Endothelial cell of umbilical vein (primary cell): ENCODE measurements at regions not wholly inside any gene's neighbourhood (a gene's known extent, or its start where the extent isn't known, plus 50 kb on each side); places are given as distances from the start of the nearest gene placed in this dataset.

Source experiments
- BruUV-seq: library from RNA; stranded (reverse); fragments of 400-500 nt; replicated peaks from 2 replicates; lab custom pipeline; 2021; lab: Mats Ljungman, UMichigan
- CTCF ChIA-PET: fragments of 300-600, 350-600 bp; sonication (Branson Sonifier 250); formaldehyde crosslinking; loops from one replicate; lab custom pipeline; 2021; ENCODE audit warnings: antibody characterized with exemption, inconsistent platforms; lab: Charles Lee
- POLR2A ChIA-PET: fragments of 300-600, 350-600 bp; sonication (Branson Sonifier 250); formaldehyde crosslinking; loops from one replicate; lab custom pipeline; 2021; ENCODE audit warnings: antibody characterized with exemption, inconsistent platforms; lab: Charles Lee
- DNase-seq: peaks from one replicate; pipeline ENCODE4 v3.0.0-alpha.2; 2011; ENCODE audit warnings: low read depth, low spot score
- FAIRE-seq: peaks from 2 replicates; lab custom pipeline; 2011; peaks lifted over from hg19 to GRCh38; lab: Jason Lieb, UNC
- H2AFZ ChIP-seq: 2 replicates; pipeline ENCODE4 v1.6.0; 2012; ENCODE audit warnings: low read depth, low read length, control low read depth, inconsistent platforms
- H3K27ac ChIP-seq: 2 replicates; pipeline ENCODE4 v1.5.1; 2011; ENCODE audit warnings: low read depth, mild to moderate bottlenecking, control low read depth, low read length, moderate library complexity; ENCODE audit not compliant: insufficient read depth
- H3K27me3 ChIP-seq, 2 experiments: 2 replicates each; pipeline versions ENCODE4 v1.6.0 to v1.6.1; 2011; ENCODE audit warnings: low read length in 2 of 2, mixed read lengths in 1 of 2; ENCODE audit not compliant: control insufficient read depth in 2 of 2, insufficient read depth in 2 of 2
- H3K36me3 ChIP-seq, 2 experiments: 2 replicates in 1 of 2; 3 replicates in 1 of 2; pipeline ENCODE4 v1.5.1; 2011; ENCODE audit warnings: low read length in 2 of 2, mild to moderate bottlenecking in 1 of 2, moderate library complexity in 1 of 2; ENCODE audit not compliant: control insufficient read depth in 2 of 2, insufficient read depth in 2 of 2; ENCODE audit errors: extremely low read depth in 1 of 2
- H3K4me1 ChIP-seq: 3 replicates; pipeline ENCODE4 v1.5.1; 2011; ENCODE audit warnings: mild to moderate bottlenecking, low read length; ENCODE audit not compliant: control insufficient read depth, insufficient read depth; ENCODE audit errors: extremely low read depth
- H3K4me2 ChIP-seq: 2 replicates; pipeline ENCODE4 v1.6.1; 2011; ENCODE audit warnings: low read length, control low read depth, mixed read lengths; ENCODE audit not compliant: insufficient read depth
- H3K4me3 ChIP-seq, 3 experiments: fragments of 200-600 bp in 1 of 3; sonication (generic), shearing (Covaris generic) in 1 of 3; replicated peaks in 1 of 3; 2 replicates each; pipeline ENCODE4 v1.5.1; 2011 to 2016; ENCODE audit warnings: control low read depth in 3 of 3, low read length in 3 of 3, mild to moderate bottlenecking in 2 of 3, inconsistent platforms in 1 of 3, low read depth in 1 of 3, moderate library complexity in 1 of 3; ENCODE audit not compliant: insufficient read depth in 1 of 3
- H3K79me2 ChIP-seq: 2 replicates; pipeline ENCODE4 v1.6.0; 2012; ENCODE audit warnings: low read length, inconsistent platforms; ENCODE audit not compliant: control insufficient read depth, insufficient read depth
- H3K9ac ChIP-seq: replicated peaks from 2 replicates; pipeline ENCODE3; 2011; ENCODE audit warnings: low read length, control low read depth; ENCODE audit not compliant: insufficient read depth; ENCODE audit errors: extremely low read depth
- H3K9me1 ChIP-seq: replicated peaks from 3 replicates; pipeline ENCODE4 v1.6.0; 2011; ENCODE audit warnings: mild to moderate bottlenecking, low read length; ENCODE audit not compliant: control insufficient read depth, insufficient read depth; ENCODE audit errors: extremely low read depth
- H3K9me3 ChIP-seq: replicated peaks from 2 replicates; pipeline ENCODE4 v1.5.1; 2012; ENCODE audit warnings: low read length, inconsistent platforms; ENCODE audit not compliant: control insufficient read depth, insufficient read depth
- H4K20me1 ChIP-seq: replicated peaks from 2 replicates; pipeline ENCODE3; 2011; ENCODE audit warnings: mild to moderate bottlenecking, low read length; ENCODE audit not compliant: control insufficient read depth, insufficient read depth; ENCODE audit errors: extremely low read depth
- EZH2 ChIP-seq: IDR thresholded peaks from 2 replicates; pipeline ENCODE4 v1.6.1; 2012; ENCODE audit warnings: borderline replicate concordance, low read depth, mild to moderate bottlenecking, moderate library complexity, low read length, inconsistent platforms; ENCODE audit not compliant: severe bottlenecking
- FOS ChIP-seq: IDR thresholded peaks from 2 replicates; pipeline ENCODE4 v1.6.1; 2011; ENCODE audit warnings: mild to moderate bottlenecking, low read length, moderate library complexity, borderline replicate concordance; ENCODE audit not compliant: insufficient read depth
- GATA2 ChIP-seq: IDR thresholded peaks from 2 replicates; pipeline ENCODE4 v1.7.0; 2011; ENCODE audit warnings: low read depth, mild to moderate bottlenecking, moderate library complexity, mixed read lengths, low read length; ENCODE audit not compliant: insufficient read length, insufficient read depth
- JUN ChIP-seq: IDR thresholded peaks from 2 replicates; pipeline ENCODE4 v1.6.1; 2011; ENCODE audit warnings: borderline replicate concordance, low read depth; ENCODE audit not compliant: insufficient read length, insufficient read depth
- MYC ChIP-seq: IDR thresholded peaks from one replicate; pipeline ENCODE4 v1.6.1; 2011; ENCODE audit warnings: mild to moderate bottlenecking, low read depth, low read length
- POLR2A ChIP-seq: IDR thresholded peaks from 2 replicates; pipeline ENCODE4 v1.6.1; 2012; ENCODE audit warnings: low read depth, mild to moderate bottlenecking, control low read depth, low read length
- POLR2AphosphoS5 ChIP-seq: IDR thresholded peaks from 2 replicates; pipeline ENCODE4 v1.6.1; 2012; ENCODE audit warnings: low read depth, mild to moderate bottlenecking, control low read depth, low read length, moderate library complexity; ENCODE audit not compliant: insufficient read depth
- dilution Hi-C: fragments of 300-500 bp; cut with MboI; formaldehyde crosslinking; loops from one replicate; pipeline ENCODE4 v1.15.0; 2019; ENCODE audit warnings: low sequenced_read_pairs; ENCODE audit not compliant: extremely low pct_ligation_motif_present
- intact Hi-C: fragments of 100-400 bp; cut with micrococcal nuclease; formaldehyde crosslinking; loops from one replicate; pipeline ENCODE4 v1.10.0; 2022
- TF ChIP-seq, protein P1 (sequence below): IDR thresholded peaks from 2 replicates; pipeline ENCODE4 v1.6.1; 2011; ENCODE audit not compliant: insufficient read depth, insufficient read length
- TF ChIP-seq, protein P2 (sequence below), 2 donors: IDR thresholded peaks; 1 replicate in 1 of 2; 2 replicates in 1 of 2; pipeline ENCODE4 v1.5.1; 2011; ENCODE audit warnings: low read length in 2 of 2, mild to moderate bottlenecking in 2 of 2, moderate library complexity in 2 of 2, control low read depth in 1 of 2, inconsistent platforms in 1 of 2, low read depth in 1 of 2; ENCODE audit not compliant: insufficient read depth in 1 of 2; ENCODE audit errors: extremely low read depth in 1 of 2

DNA sequence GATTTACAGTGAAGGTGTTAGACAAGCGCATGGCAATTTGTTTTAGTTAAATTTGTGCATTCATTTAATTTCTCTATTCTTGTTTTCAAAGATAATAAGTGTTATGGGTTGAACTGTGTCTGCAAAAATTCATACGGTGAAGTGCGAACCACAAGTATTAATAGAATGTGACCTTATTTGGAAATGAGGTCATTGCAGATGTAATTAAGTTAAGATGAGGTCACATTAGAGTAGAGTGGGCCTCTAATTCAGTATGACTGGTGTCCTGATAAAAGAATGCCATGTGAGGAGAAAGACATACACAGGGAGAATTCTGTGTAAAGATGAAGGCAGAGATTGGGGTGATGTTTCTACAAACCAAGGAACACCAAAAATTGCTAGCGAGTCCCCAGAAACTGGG, 158.8 kb upstream of the SEMA3E start:
- FAIRE-seq (no peak), DNase-seq (no peak)
- Histone ChIP-seq H2AFZ (no peak overlapping the region), H3K9ac (no peak overlapping the region), H3K9me1 (no peaks in the 10 kb centered on the region), H3K36me3 (no peaks in the 10 kb centered on the region), H3K27ac (no peak overlapping the region), H4K20me1 (no peaks in the 10 kb centered on the region), H3K4me3 (no peak overlapping the region), H3K4me1 (no peaks in the 10 kb centered on the region), H3K27me3 (no peaks in the 10 kb centered on the region), H3K79me2 (no peaks in the 10 kb centered on the region), H3K4me2 (no peak overlapping the region), H3K9me3 (no peaks in the 10 kb centered on the region)
- POLR2A ChIA-PET = no interaction called here
- no TSS peak for BruUV-seq
- TF ChIP-seq FOS = no peak
- TF ChIP-seq JUN = no peak
- TF ChIP-seq, protein P1, sequence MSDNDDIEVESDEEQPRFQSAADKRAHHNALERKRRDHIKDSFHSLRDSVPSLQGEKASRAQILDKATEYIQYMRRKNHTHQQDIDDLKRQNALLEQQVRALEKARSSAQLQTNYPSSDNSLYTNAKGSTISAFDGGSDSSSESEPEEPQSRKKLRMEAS = no peak
- TF ChIP-seq POLR2A = no peak
- TF ChIP-seq GATA2 = no peak
- no peak for TF ChIP-seq EZH2
- no peak for TF ChIP-seq MYC
- TF ChIP-seq, protein P2, sequence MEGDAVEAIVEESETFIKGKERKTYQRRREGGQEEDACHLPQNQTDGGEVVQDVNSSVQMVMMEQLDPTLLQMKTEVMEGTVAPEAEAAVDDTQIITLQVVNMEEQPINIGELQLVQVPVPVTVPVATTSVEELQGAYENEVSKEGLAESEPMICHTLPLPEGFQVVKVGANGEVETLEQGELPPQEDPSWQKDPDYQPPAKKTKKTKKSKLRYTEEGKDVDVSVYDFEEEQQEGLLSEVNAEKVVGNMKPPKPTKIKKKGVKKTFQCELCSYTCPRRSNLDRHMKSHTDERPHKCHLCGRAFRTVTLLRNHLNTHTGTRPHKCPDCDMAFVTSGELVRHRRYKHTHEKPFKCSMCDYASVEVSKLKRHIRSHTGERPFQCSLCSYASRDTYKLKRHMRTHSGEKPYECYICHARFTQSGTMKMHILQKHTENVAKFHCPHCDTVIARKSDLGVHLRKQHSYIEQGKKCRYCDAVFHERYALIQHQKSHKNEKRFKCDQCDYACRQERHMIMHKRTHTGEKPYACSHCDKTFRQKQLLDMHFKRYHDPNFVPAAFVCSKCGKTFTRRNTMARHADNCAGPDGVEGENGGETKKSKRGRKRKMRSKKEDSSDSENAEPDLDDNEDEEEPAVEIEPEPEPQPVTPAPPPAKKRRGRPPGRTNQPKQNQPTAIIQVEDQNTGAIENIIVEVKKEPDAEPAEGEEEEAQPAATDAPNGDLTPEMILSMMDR (IDR thresholded peaks at IDR 0.05; ENCODE audit: extremely low read depth in 1 of 2, insufficient read depth in 1 of 2, low read depth in 1 of 2, low read length in 2 of 2) = no peak
- no peak for TF ChIP-seq POLR2AphosphoS5
- intact Hi-C loops (no loop called here), dilution Hi-C loops (no loop called here)
- CTCF ChIA-PET = no interaction called here
